Lower leg skin (tissue), 3 donors: ENCODE measurements at regions not wholly inside any gene's neighbourhood (a gene's known extent, or its start where the extent isn't known, plus 50 kb on each side); places are given as distances from the start of the nearest gene placed in this dataset.

Experiments
- POLR2A ChIP-seq, 2 donors: fragments of 450-650 bp; IDR thresholded peaks; one replicate each; pipeline ENCODE4 v1.6.1; 2016 to 2017; ENCODE audit warnings: antibody characterized with exemption in 2 of 2, mild to moderate bottlenecking in 1 of 2, moderate library complexity in 1 of 2
- TF ChIP-seq, protein P1 (sequence below), 3 donors: fragments of 450-650 bp; IDR thresholded peaks; one replicate each; pipeline ENCODE4 v1.5.1; 2016; ENCODE audit warnings: antibody characterized with exemption in 3 of 3, mild to moderate bottlenecking in 3 of 3, moderate library complexity in 2 of 3

DNA sequence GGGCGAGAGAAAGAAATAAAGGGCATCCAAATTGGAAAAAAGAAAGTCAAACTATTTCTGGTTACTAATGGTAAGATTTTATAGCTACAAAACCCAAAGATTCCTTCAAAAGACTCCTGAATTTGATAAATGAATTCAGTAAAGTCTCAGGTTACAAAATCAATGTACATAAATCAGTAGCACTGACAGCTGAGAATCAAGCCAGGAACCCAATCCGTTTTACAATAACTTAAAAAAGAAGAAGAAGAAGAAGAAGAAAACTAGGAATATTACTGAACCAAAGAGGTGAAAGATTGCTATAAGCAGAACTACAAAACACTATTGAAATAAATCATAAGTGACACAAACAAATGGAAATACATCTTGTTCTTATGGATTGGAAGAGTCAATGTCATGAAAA lies 291.5 kb upstream of the GULP1 start:
- no peak for TF ChIP-seq POLR2A (IDR thresholded peaks at IDR 0.05)
- TF ChIP-seq, protein P1, sequence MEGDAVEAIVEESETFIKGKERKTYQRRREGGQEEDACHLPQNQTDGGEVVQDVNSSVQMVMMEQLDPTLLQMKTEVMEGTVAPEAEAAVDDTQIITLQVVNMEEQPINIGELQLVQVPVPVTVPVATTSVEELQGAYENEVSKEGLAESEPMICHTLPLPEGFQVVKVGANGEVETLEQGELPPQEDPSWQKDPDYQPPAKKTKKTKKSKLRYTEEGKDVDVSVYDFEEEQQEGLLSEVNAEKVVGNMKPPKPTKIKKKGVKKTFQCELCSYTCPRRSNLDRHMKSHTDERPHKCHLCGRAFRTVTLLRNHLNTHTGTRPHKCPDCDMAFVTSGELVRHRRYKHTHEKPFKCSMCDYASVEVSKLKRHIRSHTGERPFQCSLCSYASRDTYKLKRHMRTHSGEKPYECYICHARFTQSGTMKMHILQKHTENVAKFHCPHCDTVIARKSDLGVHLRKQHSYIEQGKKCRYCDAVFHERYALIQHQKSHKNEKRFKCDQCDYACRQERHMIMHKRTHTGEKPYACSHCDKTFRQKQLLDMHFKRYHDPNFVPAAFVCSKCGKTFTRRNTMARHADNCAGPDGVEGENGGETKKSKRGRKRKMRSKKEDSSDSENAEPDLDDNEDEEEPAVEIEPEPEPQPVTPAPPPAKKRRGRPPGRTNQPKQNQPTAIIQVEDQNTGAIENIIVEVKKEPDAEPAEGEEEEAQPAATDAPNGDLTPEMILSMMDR (IDR thresholded peaks at IDR 0.05): no peak
